Skin epidermis (tissue), 12 donors: ENCODE measurements at regions not wholly inside any gene's neighbourhood (a gene's known extent, or its start where the extent isn't known, plus 50 kb on each side); places are given as distances from the start of the nearest gene placed in this dataset.
"Not testable (repeated sequence)": the region's sequence is repeated elsewhere in the genome, so short reads cannot be mapped to it uniquely, and the experiment has no call there.

Experiments used
- H3K27ac ChIP-seq, 21 experiments: fragments of 200-600 bp; sonication (generic) in 11 of 21; one replicate each; pipeline ENCODE4 v1.5.0; 2020; ENCODE audit warnings: mild to moderate bottlenecking in 3 of 21, inconsistent platforms in 2 of 21, moderate library complexity in 2 of 21
- H3K4me3 ChIP-seq, 7 experiments: fragments of 200-600 bp; sonication (generic) in 2 of 7; one replicate each; pipeline ENCODE4 v1.5.0; 2020; ENCODE audit warnings: inconsistent platforms in 2 of 7, mild to moderate bottlenecking in 2 of 7, moderate library complexity in 1 of 7

DNA sequence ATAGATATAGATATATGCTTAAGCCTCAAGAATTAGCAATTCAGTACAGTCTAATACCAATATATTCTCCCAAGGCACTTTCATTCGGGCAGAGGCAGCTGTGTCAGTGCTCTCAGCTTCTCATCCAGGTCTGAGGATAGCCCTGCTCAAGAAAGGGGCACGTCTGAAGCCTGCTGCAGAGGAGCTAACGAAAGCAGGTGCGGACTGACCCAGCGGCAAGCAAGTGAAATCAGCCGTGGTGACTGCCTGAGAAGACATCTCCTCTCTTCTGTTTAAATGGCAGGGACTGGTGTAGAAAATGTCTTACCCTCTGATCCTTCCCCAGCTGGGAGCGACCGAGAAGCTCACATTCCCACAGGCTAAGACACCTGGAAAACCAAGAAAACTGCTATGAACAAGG, 468.6 kb downstream of the BRD1 start:
- H3K4me3 ChIP-seq: no peak overlapping the region

DNA sequence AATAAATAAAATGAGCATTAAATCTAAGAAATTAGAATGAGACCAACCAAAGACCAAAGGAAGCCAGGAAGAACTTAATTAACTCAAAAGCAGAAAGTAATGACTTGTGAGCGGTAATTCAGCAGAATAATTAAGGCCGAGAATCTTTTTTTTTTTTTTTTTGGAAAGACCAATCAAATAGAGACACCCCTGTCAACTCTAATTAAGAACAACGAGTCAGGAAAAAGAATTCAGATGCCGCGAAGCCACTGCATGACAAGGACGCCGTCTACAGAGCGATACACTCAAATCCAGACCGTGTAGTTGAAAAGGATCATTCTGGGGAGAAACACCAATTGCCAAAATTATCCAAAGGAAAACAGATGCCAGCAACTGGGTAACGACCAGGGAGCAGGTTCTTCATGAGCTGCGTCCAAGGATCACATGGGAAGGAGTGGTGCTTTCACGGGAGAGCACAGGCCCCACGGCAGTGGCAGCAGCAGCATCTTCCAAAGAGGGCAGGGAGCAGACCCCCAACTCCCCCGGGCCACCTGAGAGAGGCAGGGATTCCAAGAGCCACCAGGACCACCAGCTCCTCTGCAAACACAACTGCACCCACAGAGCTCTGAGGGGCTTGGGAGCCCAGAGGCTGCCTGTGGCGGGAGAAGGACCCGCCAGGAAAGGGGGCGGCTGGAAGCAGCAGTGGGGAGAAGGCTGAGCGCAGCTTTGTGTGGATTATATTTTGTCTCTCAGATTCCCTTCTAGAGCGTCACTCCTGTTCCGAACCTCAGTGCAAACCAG, 469.8 kb downstream of the BRD1 start:
- H3K27ac ChIP-seq: no peak overlapping the region

More for the DNA sequence above, 468.6 kb downstream of the BRD1 start:
- no peak overlapping the region for H3K27ac ChIP-seq

DNA sequence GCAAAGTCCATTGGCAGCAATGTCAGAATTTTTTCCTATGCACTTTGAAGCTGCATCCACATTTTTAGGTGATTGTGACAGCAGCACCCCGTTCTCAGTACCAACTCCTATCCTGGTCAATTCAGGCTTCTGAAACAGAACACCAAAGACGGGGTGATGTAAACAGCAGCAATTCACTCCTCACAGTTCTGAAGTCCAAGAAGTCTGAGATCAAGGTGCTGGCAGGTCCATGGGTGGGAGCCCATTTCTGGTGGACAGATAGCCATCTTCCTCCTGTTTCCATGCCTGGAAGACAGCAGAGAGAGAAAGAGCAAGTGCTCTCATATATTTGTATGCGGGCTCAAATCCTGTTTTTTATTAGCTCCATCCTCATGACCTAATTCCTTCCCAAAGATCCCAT, 471.2 kb downstream of the BRD1 start:
- H3K27ac ChIP-seq: no peak overlapping the region
- no peak overlapping the region for H3K4me3 ChIP-seq

More for the DNA sequence above, 469.8 kb downstream of the BRD1 start:
- H3K4me3 ChIP-seq: no peak overlapping the region

DNA sequence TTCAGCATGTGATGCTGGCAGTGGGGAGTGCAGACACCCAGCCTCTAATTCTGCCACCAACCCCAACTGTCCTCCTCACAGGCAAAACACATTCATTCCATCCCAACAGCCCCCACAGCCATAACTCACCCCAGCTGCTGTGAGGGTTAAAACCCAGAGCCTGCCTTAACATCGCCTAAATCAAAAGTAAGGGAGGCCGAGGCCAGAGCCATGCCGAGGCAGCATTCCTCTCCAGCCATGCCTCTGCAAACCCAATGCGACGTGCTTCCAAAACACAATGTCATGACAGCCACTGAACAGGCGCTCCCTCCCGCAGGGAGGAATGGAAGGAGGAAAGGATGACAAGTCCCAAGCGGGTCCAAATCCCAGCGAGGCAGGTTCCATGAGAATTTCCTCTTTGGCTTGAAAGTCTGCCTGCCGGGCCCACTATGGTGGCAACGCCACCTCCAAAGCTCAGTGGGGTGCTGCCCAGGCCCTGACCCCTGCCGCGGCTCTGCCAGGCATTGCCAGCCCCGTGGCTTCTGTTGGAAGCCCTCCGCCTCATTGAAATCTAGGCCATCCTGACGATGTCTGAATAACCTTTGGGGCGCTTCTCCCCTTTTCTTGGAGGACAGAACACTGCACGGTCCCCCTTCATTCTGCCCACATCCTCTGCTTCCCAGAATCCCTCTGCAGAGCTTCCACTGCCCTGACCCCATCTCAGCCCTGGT, 472.3 kb downstream of the BRD1 start:
- no peak overlapping the region for H3K27ac ChIP-seq
- H3K4me3 ChIP-seq: no peak overlapping the region

DNA sequence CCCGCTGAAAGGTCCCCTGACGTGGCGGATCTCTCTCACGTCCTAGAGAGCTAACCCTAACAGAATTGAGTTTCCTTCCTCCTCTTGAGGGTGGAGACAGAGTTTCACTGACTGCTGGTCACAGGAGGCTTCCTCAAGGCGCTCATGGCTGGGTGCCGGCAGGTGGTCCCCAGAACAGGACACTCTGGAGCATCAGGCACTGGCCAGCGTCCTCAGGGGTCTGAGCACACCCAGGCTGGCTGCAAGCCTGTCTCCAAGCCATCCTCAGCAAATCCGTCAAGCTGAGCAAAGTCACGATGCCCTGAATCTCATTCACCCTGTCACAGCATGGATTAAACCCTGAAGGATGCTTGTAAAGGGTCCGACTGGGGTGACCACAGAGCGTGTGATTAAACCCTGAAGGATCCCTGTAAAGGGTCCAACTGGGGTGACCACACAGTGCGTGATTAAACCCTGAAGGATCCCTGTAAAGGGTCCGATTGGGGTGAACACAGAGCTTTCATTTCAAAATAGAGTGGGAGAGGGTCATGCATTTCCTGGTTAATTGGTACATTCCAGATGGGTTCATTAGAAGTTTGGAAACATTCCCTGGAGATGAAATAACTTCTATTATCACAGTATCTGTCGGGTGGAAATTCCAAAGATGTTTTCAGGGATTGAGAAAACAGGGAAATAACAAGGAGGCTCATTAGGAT, 473.0 kb downstream of the BRD1 start:
- Histone ChIP-seq H3K4me3 (no peak overlapping the region), H3K27ac (no peak overlapping the region)

DNA sequence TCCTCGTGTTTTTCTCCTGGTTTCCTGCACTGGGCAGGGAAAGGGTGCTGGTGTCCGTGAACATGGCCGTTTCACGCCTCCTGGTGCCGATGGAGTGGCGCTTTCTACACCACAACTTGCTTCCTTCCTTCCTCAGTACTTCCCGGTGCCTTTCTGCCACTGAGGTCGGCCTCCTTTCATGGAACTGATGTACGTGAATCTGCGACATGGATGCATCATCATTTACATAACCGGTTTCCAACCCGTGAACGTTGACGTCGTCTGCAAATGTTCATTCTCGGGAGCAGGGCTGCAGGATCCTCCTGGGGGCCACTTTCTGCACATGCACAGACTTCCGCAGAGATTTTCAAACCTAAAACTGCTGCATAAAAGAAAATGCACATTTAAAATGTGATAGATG, 474.4 kb downstream of the BRD1 start:
- H3K4me3 ChIP-seq: no peak overlapping the region
- H3K27ac ChIP-seq: no peak overlapping the region

DNA sequence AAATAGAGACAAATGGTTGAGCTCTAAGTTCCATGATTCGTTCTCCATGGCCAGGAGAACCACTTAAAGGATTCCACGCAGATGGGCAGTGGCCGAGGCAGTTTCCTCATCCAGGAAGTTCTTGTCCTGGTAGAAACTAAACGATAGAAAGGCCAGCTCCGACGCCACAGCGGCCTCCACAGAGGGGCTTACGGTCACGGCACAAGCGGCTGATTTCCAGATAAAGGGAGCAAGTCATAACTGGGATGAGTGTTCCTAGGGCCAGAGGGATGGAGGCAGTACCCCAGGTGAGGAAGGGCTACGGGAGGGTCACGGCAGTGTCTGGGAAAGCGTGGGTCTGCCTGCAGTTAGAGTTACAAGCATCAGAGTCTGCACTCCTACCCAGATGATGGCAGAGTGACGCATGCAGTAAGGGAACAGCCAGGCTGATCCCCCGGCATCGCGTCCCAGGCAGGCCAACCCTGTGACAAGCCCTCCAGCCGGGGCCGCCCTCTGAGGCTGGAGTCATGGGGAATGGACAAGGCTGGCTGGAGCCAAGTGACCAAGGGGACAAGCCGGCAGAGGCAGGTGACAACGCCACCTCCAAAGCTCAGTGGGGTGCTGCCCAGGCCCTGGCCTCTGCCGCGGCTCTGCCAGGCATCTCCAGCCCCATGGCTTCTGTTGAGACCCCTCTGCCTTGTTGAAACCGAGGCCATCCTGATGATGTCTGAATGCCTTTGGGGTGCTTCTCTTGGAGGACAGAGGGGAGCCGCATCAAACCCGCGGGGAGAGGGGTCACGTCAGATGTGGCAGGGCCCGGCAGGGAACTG, 475.1 kb downstream of the BRD1 start:
- no peak overlapping the region for H3K27ac ChIP-seq
- H3K4me3 ChIP-seq: no peak overlapping the region

DNA sequence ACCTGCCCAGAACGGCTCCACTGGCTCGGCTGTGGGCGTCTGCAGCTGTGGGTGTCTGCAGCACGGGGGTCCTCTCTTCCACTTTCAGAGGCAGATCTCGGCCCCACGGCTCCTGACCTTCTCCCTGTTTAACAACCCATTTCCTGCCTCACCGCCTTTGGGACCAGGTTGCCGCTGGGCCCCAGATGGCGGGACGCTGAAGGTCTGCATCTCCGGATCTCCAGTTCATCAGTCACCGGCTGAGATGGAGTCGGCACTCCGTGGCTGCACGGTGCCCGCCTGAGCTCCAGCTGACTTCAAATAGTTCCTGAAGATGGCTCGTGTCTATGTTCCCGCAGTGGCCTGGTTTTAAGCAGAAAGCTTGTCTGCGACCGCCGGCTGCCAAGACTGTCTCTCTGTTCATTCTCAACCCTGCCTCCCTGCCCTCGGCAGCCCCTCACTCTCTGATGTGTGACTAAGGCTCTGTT, 475.9 kb downstream of the BRD1 start:
- no peak overlapping the region for H3K27ac ChIP-seq
- H3K4me3 ChIP-seq: no peak overlapping the region

DNA sequence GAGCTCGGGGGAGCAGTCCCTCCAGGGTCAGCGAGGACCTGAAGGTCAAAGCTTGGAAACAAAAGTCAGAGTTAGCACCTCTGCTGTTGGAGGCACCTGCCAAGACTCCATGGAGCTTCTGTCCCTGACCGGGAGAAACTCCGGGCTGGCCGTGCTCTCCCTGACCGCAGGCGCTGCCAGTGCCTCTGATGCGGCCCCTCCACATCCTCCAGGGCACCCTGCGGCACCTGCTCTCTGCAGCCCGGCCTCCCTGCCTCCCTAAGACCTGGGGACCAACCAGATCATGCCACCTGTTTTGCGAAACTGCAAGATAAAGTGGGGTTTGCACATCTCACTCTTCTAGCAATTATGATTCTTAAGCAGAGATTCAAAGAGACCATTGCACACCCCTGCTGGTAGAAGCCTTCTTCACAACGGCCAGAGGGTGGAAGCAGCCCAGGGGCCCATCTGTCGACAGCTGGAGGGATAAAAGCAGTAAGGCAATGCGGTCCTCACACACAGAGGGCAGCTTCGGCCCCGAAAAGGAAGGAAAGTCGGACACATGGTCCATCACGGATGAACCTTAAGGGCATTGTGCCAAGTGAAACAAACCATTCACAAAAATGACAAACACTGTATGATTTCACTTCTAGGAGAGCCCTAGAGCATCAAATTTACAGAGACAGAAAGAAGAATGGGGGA, 477.1 kb downstream of the BRD1 start:
- H3K27ac ChIP-seq: no peak overlapping the region

DNA sequence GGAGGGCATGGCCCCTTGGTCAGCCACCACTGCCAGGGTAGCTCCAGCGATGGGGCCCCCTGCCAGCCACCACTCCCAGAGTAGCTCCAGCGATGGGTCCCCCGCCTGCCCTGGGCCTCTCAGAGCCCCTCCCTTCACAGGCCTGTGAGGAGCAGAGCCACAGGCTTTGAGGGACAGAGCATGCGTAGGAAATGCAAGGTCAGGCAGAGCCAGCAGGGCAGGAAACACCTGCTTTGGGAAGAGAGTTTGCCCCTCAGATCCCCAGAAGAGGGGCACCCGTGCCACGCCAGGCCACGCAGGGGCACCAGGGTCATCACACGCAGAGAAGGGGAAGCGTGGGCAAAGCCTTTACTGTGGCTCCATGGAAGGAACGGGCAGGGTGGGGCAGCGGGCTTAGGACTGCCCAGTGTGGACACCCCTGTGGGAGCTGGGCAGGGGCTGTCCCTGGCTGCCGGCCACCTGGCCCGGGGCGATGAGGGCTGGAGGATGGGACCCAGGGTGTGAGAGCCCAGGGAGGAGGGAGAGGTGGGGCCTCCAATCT, 477.8 kb downstream of the BRD1 start:
- H3K27ac ChIP-seq: no peak overlapping the region
- no peak overlapping the region for H3K4me3 ChIP-seq

More for the DNA sequence above, 477.1 kb downstream of the BRD1 start:
- H3K4me3 ChIP-seq: no peak overlapping the region

DNA sequence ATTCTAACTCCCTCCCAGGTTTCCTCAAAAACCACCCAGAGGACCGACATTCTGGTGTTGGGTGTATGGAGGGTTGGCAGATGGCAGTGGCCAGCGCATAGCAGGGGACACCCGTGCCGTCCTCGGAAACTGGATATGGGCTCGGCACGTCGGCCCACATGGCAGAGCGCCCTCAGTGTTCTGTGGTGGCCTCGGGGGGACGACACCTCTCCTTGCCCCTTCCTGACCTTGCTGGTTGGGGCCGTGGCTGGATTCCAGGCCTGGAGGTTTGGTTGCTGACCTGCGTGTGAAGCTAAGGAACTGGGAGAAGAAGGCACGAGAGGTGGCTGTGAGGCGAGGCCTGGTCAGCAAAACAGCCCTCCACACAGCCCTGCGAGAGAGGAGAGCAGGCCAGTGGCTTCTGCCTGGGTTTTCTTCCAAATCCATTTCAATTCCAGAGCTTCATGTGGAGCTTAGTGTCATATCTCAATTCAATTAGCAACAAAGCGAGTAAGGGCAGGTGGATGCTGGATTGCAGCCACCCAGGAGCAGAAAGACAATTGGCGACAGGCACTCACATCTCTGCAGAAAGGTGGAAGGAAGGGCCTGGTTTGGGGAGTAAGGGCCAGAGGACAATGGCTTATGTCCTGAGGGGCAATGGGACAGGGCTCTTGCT, 478.4 kb downstream of the BRD1 start:
- H3K27ac ChIP-seq: no peak overlapping the region
- H3K4me3 ChIP-seq: no peak overlapping the region

DNA sequence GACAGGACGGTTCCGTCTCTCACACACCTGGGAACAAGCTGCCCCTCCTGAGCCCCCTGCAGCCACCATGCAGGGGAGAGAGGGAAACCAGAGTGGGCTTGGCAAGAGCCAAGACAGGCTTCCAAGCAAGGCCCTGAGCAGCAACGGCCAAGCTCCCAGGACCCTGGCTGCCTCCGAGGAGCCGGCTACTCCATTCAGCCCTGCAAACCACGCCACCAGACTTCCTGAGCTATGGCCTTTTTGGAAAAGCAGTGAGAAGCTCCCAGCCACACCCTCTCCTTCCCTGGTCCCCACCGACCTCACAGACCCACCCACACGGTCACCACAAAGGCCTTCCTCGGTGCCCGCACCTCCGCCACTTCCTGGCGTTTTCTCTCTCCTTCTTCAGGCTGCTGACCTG, 479.0 kb downstream of the BRD1 start:
- Histone ChIP-seq H3K4me3 (no peak overlapping the region), H3K27ac (no peak overlapping the region)

DNA sequence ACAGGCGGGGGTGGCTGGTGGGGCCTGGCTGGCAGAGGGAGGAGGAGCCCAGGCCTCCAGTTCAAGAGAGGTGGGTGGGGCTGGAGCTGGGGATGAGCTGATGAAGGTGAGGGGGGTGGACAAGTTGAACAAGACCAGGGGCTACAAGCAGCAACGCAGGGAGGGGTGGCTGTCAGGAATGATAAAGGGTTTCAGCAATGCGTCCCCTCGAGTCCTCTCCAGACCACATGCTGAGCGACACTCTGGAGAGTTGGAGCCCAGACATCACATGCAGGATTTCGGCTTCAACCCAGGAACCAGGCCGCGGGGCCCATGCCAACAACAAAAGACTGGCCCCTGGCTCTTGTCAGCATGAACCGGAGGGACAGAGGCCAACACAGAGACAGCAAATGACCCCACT, 480.3 kb downstream of the BRD1 start:
- Histone ChIP-seq H3K27ac (no peak overlapping the region), H3K4me3 (no peak overlapping the region)

DNA sequence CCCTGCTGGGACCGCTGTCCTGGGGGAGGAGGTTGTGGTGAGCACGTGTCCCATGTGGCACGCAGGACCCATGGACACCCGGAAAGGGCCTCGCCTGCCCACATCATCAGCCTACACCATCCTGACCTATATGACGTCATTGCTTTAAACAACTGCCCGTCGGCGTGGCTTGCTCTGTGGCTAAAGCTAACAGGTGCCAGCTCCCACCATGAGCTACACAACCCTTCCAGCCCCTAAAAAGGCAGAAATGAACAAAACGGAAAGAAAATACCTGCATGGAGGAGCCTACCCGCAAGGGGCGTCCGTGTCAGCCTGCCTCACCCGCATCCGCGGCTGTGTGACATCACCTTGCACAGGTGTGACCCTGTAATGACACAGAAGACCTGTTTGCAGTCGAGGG, 481.8 kb downstream of the BRD1 start:
- no peak overlapping the region for H3K4me3 ChIP-seq
- no peak overlapping the region for H3K27ac ChIP-seq

DNA sequence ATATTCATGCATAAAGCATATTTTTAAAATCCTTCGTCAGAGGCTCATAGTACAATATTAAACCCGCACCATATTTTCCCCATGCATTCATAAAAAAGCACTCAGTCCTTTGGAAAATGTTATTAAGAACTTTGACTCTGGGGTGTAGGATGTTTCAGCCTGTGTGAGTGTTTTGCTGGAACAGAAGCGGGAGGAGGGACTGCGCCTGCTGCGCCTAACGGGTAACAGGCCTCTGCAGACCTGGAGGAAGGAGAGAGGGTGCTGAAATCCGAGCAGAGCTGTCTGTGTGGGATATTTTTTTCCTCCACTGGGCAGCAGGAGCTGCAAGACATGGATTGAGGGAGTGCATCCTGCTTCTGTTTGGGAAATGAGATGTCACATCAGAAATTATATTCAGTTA, 483.0 kb downstream of the BRD1 start:
- Histone ChIP-seq H3K4me3 (no peak overlapping the region), H3K27ac (no peak overlapping the region)

DNA sequence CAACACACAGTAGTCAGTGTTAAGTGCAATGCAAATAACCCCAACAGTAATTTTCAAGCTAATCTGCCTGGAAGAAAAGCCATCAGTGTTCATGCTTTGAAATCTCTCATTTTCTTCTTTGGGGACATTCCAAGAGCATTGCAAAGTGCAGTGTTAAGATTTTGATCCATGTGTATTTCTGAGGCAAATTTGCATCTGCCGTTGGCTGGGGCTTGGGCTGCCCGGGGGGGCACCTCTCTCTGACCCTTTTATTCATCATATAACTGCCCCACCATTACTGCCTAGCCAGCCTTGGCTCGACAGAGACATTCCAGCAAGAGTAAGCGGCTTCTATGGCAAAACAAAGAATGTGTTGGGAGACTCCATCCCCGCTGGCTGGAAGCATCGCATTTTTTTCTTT, 483.5 kb downstream of the BRD1 start:
- no peak overlapping the region for H3K4me3 ChIP-seq
- no peak overlapping the region for H3K27ac ChIP-seq

DNA sequence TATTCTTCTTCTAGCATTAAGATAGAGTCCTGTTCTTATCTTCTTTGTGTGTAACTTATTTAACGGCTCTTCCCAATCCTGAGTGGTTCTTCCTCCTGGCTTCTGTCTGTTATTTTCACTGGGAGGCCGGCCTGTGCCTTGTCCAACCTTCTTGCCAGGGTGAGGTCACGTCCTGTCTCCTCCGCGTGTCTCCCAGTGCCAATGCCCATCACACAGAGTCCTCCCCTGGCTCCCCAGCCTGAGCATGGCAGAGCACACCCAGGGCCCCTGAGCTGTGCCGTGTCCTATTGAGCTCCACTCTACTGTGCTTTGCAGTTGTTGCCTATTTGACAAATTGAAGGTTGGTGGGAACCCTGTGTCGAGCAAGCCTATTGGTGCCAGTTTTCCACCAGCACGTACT, 487.3 kb downstream of the BRD1 start:
- no peak overlapping the region for H3K4me3 ChIP-seq
- no peak overlapping the region for H3K27ac ChIP-seq

DNA sequence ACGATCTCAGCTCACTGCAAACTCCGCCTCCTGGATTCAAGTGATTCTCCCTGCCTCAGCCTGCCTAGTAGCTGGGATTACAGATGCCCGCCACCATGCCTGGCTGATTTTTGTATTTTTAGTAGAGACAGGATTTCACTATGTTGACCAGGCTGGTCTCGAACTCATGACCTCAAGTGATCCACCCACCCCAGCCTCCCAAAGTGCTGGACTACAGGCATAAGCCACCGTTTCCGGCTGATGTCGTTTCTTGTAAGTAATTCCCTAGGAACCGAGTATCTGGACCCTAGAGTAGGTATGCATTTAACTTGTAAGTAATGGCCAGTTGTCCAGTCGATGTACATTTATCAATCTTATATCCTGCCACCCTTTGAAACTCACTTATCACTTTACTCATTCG, 491.2 kb downstream of the BRD1 start:
- H3K27ac ChIP-seq, H3K4me3 ChIP-seq: not testable (repeated sequence)

DNA sequence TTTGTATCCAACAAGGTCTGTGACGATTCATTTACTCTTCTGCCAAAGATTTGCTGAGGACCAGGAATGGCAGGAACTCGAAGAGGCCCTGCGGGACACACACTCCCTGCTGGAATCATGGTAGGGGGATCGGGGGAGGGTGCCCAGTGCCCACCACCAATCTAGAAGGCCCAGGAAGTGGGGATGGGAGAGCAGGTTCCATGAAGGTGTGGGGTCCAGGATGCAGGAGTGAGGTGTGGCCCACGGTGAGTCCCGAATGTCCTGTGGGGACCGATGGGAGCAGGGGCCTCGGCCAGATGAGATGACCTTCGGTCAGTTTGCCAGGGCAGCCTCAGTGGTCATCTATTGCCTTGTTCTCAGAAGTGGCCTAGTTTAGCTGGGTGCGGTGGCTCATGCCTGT, 492.7 kb downstream of the BRD1 start:
- H3K4me3 ChIP-seq: no peak overlapping the region
- no peak overlapping the region for H3K27ac ChIP-seq
